ENCODE measurements at regions not wholly inside any gene's neighbourhood (a gene's known extent, or its start where the extent isn't known, plus 50 kb on each side); places are given as distances from the start of the nearest gene placed in this dataset.

GRCh38 chr1:59133997-59134396 is 162.9 kb upstream of the FGGY start:
- no peak for DNase-seq

DNA sequence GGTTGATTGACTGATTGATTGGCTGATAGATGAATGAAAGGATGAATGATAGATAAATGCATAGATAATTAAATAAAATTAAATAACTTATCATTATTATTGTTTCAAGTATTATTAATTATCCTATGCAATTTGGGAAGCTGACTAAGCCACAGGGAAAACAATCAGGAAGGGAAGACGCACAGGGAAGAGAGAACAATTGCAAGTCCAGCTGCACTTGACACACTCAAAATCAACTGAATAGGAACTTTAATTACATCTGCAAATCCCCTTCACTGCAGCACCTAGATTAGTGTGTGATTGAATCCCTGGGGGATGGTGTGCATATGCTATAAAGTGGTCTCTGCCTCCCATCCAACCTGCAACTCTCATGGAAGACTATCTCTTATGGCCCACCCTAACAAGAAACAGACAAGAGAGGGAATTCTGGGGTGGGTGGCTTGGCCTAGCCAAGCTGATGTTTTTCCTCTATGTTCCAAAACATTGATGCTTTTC is 161.1 kb upstream of the FGGY start:
- DNase-seq = no peak

DNA sequence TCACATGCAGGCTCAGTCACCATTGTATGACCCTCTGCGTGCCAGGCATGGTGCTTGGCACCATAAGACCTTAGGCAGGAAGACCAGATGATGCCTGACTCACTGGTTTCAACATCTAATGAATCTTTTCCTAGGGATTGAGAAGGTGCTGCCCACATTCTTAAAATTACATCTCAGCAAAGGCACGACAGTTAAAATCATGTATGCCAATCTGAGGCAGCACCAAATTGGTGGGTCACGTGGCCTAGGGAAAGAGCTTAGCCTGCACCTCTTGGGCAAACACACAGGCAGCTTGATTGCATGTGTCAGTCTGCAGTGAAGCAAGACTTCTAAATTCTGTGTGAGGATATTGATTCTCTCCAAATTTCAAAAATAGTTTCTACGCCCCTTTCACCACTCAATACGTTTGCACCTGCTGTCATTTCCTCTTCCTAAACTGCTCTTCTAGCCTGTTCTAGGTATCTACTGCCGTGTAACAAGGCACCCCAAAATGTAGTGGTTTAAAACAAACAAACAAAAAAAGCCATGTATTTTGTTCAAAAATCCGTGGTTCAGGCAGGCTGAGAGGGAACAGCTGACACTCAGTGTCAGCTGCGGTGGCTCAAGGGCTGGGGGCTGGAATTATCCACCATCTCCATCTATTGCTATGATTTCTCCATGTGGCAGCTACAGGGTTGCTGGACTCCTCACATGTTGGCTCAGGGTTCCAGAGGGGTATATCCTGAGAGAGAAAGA is 160.2 kb upstream of the FGGY start:
- DNase-seq = no peak

DNA sequence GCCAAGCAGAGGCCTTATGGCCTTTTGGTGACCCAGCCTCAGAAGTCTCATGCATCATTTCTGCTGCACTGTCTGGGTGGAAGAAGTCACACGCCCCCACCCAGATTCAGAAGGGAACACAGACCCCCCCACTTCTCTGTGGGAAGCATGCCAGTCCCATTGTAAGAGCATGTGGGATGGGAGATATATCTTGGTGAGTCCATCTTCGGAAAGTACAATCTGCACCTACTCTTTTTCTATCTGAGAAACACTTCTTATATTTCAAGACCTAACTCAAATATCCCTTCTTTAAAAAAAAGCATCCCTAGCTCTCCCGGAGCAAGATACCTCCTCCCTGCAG is 159.6 kb upstream of the FGGY start:
- no peak for DNase-seq

GRCh38 chr1:59137968-59138367 is 158.9 kb upstream of the FGGY start:
- DNase-seq = no peak

- no peak for DNase-seq
Observed at GRCh38 chr1:59138402-59138801, 158.5 kb upstream of the FGGY start.

DNA sequence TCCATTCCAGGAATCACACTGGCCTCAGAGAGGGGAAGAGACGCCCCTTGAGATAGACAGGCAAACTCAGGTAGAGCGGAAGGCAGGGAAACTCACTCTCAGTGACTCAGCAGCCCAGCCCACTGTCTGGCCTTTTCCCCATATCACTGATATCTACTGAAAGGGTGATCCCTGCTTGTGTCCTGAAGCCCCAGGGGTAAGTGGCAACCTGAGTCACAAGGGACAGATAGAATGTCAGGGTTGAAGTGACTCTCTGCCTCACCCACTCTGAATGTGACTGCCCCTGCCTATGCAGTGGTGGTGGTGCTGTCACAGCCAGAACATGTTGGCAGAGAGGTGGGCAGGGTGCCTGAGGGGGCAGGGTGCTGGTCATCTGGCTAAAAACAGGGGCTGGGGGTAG is 157.5 kb upstream of the FGGY start:
- DNase-seq = no peak

- DNase-seq = no peak
Observed at GRCh38 chr1:59141267-59141863, 155.5 kb upstream of the FGGY start.

- no peak for DNase-seq
Observed at GRCh38 chr1:59142311-59143132, 154.4 kb upstream of the FGGY start.

- DNase-seq = no peak
Observed at GRCh38 chr1:59143133-59143487, 153.8 kb upstream of the FGGY start.

DNA sequence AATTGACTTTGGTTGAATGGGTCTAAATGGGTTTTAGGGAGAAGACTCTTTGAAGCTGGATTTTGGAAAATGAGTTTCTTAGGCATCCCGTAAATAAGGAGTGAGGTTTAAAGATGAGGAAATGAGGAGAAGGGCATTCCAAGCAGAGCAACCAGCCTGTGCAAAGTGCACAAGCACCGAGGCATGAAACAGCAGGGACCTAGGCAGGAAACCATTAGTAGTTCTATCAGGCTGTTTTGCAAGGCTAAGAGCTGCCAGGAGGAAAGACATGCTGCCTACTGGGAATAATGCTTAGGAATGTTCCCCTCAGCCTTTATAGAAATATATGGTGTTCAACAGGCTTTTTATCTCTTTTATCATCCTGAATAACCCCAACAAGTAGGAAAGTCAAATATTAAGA is 153.1 kb upstream of the FGGY start:
- no peak for DNase-seq

DNA sequence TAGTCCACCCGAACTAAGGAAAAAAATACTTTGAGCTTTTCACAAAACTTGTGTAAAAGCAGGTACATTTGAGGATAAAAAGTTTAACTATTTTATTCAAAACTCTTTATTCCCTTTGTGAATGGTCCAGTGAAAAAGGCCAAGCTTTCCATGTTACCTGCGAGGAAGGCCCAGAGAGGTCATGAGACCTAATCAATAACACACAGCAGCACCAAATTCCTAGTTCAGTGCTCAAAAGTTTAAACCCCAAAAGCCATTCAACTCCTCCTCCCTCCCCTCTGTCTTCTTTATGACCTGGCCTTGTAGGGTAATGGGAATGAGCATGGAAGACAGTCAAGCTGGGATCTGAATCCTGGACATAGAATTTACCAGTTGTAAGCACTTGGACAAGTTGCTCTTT is 151.9 kb upstream of the FGGY start:
- no peak for DNase-seq

GRCh38 chr1:59146056-59146455 is 150.8 kb upstream of the FGGY start:
- no peak for DNase-seq

DNA sequence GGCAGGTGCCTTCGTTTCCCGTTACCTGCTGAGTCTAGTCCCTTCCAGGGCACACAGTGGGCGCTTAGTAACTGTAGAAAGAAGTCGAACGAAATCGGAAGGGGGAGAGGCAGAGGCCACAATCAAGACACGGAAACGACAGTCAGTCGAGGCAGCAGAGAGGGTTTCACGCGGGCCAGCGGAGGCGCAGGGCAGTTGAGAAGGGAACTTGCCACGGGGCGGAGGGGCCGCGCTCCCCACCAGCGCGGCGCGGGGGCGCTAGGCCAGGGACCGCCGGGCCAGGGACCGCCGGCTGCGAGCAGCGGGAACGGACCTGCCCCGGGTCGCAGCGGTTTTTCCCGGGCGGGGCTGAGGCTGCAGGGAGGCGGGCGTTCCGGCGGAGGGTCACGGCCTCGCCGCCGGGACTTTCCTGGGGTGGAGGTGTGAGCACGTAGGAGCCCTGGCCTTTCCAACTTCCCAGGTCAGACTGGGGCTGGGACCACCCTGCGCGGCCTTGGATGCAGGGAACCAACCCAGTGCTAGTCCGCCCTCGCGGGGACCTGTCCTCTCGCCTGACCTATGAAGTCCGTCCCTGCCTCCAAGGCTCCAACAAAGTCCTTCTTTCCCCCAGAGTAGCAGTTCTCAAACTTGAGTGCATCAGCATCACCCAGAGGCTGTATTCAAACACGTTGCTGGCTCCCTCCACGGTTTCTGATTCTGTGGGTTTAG is 150.1 kb upstream of the FGGY start:
- peak; percentile 38 for DNase-seq

DNA sequence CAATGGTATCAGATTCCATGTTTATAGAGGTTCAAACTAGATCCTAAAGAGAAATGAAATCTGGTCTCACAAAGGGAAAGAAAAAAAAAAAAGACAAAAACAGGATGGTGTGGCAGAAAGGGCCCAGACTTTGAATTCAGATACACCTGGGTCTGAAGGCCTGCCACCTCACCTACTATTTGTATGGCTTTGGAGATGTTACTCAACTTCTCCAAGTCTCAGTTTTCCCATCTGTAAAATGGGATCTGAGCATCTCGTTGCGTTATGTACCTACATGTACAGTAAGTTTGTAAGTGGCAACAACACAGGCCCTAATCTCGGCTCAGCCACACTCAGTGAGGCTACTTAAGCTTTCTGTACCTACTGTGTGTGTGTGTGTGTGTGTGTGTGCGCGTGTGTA is 147.5 kb upstream of the FGGY start:
- no peak for DNase-seq

GRCh38 chr1:59150577-59151386 is 146.1 kb upstream of the FGGY start:
- no peak for DNase-seq

- no peak for DNase-seq
Observed at GRCh38 chr1:59151387-59151761, 145.5 kb upstream of the FGGY start.

DNA sequence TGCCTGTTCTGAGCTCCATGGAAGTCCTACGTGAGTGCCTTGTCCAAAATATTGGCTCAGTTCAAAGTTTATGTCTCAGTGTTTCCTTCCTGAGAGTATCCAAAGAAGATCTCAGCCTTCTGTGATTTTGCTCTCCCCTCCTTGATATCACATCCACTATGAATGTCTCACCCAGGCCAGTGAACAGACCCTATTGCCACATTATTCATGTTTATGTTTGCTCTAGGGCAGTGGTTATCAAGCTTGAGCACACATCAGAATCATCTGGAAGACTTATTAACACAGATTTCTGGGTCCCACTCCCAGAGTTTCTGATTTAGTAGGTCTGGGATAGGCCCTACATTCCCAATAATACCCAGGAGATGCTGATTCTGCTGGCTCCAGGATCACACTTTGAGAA is 145.0 kb upstream of the FGGY start:
- no peak for DNase-seq

DNA sequence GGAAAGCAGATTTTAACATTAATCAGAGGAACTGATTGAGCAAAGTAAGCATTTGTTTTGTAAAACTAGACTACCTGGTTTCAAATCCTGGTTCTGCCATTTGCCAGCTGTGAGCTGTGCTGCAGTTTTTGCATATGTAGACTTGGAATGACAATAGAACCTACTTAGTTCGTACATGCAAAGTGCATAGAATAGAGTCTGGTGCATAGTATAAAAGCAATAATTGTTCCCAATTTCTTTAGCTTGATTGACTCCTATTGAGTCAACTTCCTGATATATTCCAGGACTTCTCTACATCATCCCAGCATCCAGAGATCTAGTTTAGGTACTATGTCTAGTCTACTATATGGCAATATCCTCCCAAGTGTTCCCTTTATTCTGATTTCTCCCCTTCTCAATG is 144.4 kb upstream of the FGGY start:
- DNase-seq = no peak

DNA sequence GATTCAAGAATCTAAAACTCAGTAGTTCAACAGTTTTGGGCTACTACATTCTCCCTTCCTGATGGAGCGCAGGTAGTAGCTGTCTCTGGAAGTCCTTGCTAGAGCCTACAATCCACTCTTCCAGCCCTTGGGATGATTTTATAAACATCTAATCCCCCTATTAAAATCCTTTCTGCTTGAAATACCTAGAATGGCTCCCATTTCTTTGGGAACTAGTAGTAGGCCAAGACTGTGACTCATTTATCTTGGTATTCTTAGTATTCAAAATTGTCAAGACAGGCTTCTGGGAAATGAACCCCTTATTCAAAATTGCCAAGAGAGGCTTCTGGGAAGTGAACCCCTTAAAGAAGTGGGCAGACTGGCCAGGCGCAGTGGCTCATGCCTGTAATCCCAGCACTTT is 142.5 kb upstream of the FGGY start:
- DNase-seq = no peak

DNA sequence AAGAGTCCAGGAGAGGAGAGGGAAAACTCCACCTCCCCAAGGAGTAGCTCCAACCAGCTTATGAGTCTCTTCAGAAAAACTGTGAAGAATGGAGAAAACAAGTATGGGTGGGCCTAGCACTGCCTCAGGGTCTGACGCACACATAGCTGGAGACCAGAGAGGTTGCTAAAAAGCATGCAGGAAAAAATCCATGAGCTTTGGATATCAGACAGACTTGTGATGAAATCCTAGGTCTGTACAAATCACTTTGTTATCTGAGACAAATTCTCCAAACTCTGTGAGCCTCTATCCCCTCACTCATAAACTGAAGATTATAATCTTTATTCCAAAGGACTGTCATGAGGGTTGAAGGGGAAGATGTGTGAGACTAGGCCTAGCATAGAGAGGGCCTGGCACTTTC is 141.5 kb upstream of the FGGY start:
- no peak for DNase-seq

DNA sequence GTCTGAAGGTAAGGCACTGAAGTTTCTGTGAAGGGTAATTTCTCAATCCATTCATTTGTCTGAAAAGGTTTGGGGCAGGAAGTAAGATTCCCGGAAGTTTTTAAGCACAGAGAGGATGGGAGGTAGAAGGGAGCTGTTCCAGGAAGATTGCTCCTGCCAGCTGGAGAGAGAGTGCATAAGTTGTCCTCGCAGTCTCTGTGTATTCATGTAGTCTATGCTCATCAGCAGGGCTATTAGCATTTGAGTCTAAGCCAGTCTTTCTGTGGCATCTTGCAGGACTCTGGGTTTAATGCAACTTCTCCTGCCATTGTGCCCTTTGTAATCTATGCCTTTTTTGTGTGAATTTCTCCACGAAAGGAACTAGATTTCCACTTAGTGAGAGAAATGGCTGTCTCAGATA is 140.8 kb upstream of the FGGY start:
- DNase-seq = no peak
